Epithelial cell of esophagus (primary cell): ENCODE measurements at regions not wholly inside any gene's neighbourhood (a gene's known extent, or its start where the extent isn't known, plus 50 kb on each side); places are given as distances from the start of the nearest gene placed in this dataset.
"Not testable (repeated sequence)": the region's sequence is repeated elsewhere in the genome, so short reads cannot be mapped to it uniquely, and the experiment has no call there.

Source experiments
- DNase-seq: peaks from one replicate; pipeline ENCODE4 v3.0.0; 2010; ENCODE audit warnings: low read depth
- H3K4me3 ChIP-seq: 2 replicates; pipeline ENCODE4 v1.5.1; 2011; ENCODE audit warnings: mild to moderate bottlenecking, low read length, control low read depth
- TF ChIP-seq, protein P1 (sequence below): IDR thresholded peaks from 2 replicates; pipeline ENCODE4 v1.5.1; 2011; ENCODE audit warnings: low read depth, mild to moderate bottlenecking, low read length, control low read depth, inconsistent platforms; ENCODE audit not compliant: insufficient read depth; ENCODE audit errors: missing control alignments

DNA sequence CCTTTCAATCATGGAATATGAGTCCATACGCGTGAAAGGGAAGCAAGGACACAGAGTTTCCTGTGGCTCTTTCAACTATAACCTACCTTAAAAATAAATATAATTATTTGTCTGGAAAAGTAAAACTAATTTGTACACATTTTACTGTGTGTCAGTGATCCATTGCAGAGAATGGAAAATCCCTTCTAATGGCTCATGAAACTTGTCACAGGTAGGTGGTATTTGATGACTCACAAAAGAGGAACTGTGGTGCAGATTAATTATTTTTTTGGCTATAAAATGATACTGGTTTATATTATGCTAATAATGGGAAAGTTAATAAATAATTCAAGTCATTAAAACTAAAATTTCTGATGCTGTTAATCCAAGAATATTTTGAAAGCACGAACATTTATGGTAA lies 792.2 kb downstream of the METTL15 start:
- H3K4me3 ChIP-seq: no peak overlapping the region
- DNase-seq: peak; percentile 27
- TF ChIP-seq, protein P1, sequence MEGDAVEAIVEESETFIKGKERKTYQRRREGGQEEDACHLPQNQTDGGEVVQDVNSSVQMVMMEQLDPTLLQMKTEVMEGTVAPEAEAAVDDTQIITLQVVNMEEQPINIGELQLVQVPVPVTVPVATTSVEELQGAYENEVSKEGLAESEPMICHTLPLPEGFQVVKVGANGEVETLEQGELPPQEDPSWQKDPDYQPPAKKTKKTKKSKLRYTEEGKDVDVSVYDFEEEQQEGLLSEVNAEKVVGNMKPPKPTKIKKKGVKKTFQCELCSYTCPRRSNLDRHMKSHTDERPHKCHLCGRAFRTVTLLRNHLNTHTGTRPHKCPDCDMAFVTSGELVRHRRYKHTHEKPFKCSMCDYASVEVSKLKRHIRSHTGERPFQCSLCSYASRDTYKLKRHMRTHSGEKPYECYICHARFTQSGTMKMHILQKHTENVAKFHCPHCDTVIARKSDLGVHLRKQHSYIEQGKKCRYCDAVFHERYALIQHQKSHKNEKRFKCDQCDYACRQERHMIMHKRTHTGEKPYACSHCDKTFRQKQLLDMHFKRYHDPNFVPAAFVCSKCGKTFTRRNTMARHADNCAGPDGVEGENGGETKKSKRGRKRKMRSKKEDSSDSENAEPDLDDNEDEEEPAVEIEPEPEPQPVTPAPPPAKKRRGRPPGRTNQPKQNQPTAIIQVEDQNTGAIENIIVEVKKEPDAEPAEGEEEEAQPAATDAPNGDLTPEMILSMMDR: no peak

DNA sequence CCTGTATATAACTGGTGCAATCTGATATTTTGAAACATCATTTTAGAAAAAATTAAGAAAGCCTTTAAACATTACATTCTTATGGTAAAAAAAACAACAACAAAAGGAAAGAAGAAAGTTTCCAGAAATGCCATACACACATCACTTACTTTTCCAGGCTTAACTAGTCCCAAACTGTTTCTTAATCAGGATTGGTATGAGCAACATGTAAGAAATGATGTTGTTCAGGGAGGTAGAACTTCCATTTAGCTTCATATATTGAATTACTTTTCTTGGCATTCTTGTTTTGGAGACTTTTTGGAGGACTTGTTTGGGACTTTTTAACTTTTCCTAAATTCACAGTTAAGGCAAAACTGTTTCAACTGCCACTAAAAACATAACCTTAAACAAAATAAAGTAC lies 791.5 kb downstream of the METTL15 start:
- TF ChIP-seq, protein P1: no peak
- no peak for DNase-seq
- no peak overlapping the region for H3K4me3 ChIP-seq

DNA sequence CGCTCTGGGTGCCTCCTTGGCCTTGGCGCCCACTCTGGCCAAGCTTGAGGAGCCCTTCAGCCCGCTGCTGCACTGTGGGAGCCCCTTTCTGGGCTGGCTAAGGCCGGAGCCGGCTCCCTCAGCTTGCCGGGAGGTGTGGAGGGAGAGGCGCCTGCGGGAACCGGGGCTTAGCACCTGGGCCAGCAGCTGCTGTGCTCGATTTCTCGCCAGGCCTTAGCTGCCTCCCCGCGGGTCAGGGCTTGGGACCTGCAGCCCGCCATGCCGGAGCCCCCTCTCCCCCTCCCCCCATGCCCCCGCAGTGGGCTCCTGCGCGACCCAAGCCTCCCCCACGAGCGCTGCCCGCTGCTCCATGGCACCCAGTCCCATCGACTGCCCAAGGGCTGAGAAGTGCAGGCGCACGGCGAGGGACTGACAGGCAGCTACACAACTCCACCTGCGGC lies 782.4 kb downstream of the METTL15 start:
- H3K4me3 ChIP-seq, DNase-seq: not testable (repeated sequence)

DNA sequence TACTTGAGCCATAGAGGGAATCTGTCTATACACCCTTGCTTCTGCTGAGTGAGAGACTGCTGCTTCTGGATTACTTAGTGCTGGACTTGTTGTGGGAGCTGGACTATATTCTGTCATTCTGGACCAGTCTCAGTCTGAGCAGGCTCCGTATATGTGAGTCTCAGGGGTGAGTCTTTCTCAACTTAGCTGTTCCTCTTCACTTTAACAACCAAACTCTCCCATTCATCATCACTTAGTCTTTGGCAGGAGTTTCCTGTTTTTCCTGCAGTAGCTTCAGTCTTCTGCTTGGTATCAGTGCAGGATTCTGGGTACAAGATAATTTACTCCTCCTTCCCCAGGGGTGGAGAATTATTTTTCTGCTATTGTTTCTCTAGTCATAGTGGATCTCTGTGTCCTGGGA lies 779.5 kb downstream of the METTL15 start:
- TF ChIP-seq, protein P1: no peak
- H3K4me3 ChIP-seq: no peak overlapping the region
- peak; percentile 19 for DNase-seq

DNA sequence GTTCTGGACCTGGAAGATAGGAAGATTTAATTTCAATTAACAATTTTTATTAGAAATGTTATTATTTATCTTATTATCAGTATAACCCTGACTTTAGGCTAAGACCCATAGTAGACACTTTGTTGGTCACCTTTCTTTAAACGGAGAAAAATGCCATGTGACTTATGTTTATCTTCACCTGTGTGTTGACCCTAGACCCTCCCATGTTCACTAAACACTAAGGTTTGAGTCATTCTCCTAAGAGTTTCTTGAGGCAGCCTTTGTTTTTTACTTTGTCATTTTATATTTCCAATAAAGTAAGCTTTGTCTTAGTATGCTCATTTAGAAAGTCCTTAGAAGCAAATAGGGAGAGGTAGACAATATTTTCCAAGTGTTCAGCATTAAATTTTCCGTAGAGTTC lies 771.7 kb downstream of the METTL15 start:
- TF ChIP-seq, protein P1: no peak
- no peak for DNase-seq
- H3K4me3 ChIP-seq: no peak overlapping the region

DNA sequence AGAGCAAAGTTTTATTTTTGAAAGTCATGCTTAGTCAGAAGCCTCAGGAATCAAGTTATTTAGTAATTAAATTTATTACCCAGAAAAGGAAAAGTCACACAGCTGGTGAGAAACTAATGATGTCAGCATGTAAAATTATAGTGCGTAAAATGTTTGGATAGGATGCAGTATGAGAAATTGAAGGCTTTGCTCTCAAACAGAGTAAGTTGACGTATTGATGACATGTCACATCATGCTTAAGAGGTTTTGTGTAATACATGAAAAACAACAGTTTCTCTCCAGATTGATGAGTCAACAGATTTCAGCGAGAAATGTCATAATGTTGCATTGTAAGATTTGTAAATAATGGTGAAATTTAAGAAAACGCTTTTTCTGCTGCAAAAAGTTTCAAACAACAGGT lies 769.8 kb downstream of the METTL15 start:
- DNase-seq: peak; percentile 72
- no peak overlapping the region for H3K4me3 ChIP-seq
- TF ChIP-seq, protein P1: no peak

DNA sequence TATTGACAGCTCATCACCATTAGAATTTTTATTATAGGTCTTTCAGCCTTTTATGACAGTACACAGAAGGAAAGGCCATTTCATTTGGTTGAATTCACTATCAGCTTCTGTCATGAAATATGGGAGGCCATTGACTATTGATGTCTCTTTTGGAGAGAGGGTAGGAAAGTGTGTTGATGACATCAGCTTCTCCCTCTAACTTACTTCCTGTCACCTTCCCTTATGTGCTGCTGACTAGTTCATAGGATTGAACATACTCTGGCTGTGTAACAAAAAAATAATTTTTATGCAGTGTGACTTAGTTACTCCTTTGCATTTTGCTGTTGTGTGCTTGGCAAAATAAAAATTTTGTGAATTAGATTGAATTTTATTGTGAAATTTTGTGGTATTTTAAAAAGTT lies 769.2 kb downstream of the METTL15 start:
- peak; percentile 38 for DNase-seq

More for the DNA sequence above, 769.2 kb downstream of the METTL15 start:
- TF ChIP-seq, protein P1: no peak
- no peak overlapping the region for H3K4me3 ChIP-seq
